ENCODE measurements at regions not wholly inside any gene's neighbourhood (a gene's known extent, or its start where the extent isn't known, plus 50 kb on each side); places are given as distances from the start of the nearest gene placed in this dataset.

DNA sequence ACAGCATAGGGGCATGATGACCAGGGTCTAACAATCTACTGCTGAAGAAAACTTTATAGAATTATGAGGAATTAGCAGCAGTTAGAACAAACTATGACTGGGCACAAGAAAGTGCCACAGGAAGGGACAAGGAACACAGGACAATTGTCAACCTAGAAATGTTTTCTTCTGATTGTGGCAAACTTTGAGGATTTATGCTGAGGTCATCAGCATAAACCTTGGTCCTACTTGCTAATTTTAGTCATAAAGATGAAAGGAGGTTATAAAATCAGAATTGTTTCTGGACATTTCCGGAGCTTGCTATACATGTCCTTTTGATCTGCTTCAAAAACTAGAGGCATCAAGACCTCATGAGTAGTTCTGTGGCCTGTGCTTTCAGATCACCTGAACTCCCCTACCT lies 446.6 kb upstream of the THBS1 start:
- intact Hi-C loops (cut with DNase I) = no loop called here
- DNase-seq (ENCODE audit: low spot score) = no peak

- DNase-seq (ENCODE audit: low spot score) = no peak
- intact Hi-C loops (cut with DNase I) = no loop called here
These were observed 444.9 kb upstream of the THBS1 start for GRCh38 chr15:39135989-39136388.

DNA sequence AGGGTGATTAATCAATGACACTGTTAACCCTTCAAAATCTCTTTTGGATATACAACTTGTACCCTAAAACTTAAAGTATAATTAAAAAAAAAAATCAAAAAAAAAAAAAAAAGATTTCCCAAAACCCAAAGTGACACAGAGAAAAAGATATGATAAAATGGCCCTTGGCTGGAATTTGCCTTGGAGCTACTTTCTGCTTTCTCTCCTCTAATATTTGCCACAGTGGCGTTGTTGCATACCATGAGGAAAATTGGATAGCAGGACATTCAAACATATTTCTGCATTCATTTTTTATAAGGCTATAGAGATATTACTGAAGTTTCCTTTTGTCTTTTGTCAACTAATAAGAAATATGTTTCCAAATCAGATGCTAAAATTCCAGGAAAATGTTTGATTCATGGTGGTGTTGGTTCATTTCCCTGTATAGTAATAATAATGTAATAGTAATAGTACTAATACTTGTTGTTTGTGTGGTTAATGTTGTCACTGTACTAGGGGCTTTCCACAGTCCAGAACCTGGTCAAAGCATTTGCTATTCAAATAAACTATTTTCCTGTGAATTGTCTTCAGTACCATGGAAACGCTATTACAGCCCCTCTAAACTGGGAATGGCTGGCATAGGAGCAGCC lies 441.3 kb upstream of the THBS1 start:
- intact Hi-C loops (cut with DNase I) = no loop called here
- DNase-seq (ENCODE audit: low spot score) = no peak

DNA sequence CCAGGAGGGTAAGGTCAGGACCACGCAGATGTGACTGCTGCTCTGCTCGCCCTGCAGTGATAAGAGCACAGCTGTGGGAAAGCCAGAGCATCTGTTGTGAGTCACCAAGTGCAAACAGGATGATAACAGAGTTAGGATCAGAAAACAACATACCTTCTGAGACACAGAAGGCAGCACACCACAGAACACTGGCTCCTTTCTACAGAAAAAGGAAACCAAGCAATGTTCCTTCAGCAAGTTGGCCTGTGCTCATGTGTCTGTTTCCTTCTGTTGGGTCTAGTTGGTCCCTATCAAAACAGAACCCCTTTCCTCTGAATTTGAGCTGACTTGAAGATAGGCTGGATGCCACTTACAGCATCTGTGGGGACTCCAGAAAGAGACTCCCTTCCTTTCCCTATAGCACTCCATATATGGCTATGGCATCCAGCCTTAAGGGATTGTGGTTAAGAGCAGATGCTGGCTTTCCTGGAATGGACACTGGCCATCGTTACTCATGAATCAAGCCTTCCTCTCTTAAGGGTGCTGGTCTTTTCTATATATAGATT lies 440.7 kb upstream of the THBS1 start:
- no peak for DNase-seq (ENCODE audit: low spot score)
- intact Hi-C loops (cut with DNase I) = no loop called here

GRCh38 chr15:39142500-39142899 lies 438.4 kb upstream of the THBS1 start:
- DNase-seq (ENCODE audit: low spot score) = no peak

DNA sequence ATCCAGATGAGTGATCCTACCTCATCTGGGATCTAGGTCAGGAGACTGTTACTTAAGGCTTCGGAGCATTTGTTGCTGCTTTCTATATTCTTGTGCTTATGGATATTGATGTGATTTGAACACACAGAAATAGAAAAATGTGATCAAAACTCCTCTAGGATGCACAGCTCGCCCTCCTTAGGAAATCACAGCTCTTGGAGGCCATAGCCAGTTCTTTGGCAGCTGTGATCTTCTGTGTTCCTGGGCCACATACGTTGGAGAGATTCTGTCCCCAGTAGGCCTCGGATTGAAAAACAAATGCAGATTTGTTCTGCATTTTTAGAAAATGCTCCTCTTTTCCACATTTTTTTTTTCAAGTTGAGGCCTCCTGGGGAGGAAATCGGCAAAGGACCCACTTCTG lies 437.4 kb upstream of the THBS1 start:
- intact Hi-C loops (cut with DNase I) = no loop called here
- DNase-seq (ENCODE audit: low spot score) = no peak

More at GRCh38 chr15:39142500-39142899, 438.4 kb upstream of the THBS1 start:
- intact Hi-C loops (cut with DNase I) = no loop called here

GRCh38 chr15:39144051-39144450 lies 436.8 kb upstream of the THBS1 start:
- DNase-seq (ENCODE audit: low spot score) = no peak
- intact Hi-C loops (cut with DNase I) = no loop called here

GRCh38 chr15:39144613-39145499 lies 436.0 kb upstream of the THBS1 start:
- intact Hi-C loops (cut with DNase I) = no loop called here
- DNase-seq (ENCODE audit: low spot score) = no peak

DNA sequence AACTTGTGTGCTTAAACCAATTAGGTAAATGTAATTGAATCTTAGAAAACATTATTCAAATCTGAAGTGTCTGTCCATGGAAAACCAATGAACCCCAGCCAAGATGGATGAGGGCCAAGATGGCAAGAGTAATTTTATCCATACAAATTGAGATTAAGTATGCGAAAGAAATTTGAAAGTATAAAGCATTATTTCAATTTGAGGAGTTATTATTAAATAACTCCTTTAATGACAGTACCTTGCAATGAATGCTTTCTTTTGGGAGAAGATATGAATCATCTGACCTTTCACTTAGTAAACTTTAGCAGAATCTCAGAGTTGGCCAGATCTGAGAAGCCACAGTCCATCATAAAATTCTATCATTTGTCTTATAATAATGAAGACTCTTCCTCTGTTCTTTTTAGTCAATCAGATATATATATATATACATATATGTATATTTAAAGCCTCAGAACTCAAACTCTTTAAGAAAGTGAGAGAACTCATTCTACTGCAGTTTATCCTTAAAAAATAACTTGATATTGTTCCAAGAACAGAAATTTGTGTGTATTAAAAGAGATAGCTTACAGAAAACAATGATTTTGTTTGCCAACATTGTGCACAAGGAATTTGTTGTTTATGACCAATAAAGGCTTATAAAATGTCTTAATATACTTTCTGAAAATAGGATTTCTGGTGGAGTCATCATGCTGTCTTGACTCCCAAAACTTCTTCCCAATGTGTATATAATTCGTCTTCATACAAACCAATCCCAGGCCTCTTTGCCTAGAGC lies 434.8 kb upstream of the THBS1 start:
- intact Hi-C loops (cut with DNase I) = no loop called here
- no peak for DNase-seq (ENCODE audit: low spot score)

DNA sequence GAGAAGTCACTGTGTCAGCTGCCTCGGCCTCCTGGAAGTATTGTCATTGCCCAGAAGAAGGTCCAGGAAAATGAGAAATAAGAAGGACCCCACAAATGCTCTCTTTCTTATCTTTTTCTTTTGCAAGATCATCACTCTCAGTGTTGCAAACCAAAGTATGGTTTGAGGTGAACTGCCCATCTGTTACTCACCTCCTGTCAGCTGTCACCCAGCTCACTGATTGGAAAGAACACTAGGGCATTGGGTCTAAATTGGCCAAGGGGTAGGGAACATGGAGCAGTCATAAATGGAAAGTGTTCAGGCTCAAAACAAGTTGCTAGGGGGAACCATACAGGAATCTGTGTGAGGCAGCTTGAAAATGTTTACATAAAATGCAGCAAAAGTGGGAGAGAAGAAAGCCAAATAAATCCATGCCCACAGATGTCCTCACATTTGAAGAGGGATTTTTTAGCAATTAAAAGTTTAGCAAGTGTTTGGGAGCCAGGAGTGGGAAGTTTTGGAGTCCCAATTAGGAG lies 431.2 kb upstream of the THBS1 start:
- intact Hi-C loops (cut with DNase I) = no loop called here

DNA sequence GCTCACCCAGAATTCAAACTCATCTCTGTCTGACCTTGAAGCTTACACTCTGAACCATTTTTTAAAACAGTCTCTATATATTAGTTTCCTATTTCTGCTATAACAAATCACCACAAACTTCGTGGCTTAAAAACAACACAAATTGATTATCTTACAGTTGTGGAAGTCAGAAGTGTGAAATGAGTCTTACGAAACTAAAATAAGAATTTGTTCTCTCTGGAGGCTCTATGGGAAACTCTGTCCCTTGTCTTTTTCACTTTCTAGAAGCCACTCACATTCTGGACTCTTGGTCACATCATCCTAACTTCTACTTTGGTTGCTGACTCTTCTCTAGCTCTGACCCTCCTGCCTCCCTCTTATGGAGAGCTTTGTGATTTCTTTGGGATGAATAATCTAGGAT lies 429.3 kb upstream of the THBS1 start:
- DNase-seq (ENCODE audit: low spot score) = no peak
- intact Hi-C loops (cut with DNase I) = no loop called here

More for the DNA sequence above, 431.2 kb upstream of the THBS1 start:
- DNase-seq (ENCODE audit: low spot score) = no peak

- intact Hi-C loops (cut with DNase I) = no loop called here
- no peak for DNase-seq (ENCODE audit: low spot score)
These were observed 427.7 kb upstream of the THBS1 start for GRCh38 chr15:39153058-39153714.

- DNase-seq (ENCODE audit: low spot score) = no peak
- intact Hi-C loops (cut with DNase I) = no loop called here
These were observed 427.2 kb upstream of the THBS1 start for GRCh38 chr15:39153716-39154115.

GRCh38 chr15:39154227-39154638 lies 426.6 kb upstream of the THBS1 start:
- no peak for DNase-seq (ENCODE audit: low spot score)
- intact Hi-C loops (cut with DNase I) = no loop called here

GRCh38 chr15:39154776-39155175 lies 426.1 kb upstream of the THBS1 start:
- DNase-seq (ENCODE audit: low spot score) = no peak
- intact Hi-C loops (cut with DNase I) = no loop called here

GRCh38 chr15:39156166-39156565 lies 424.7 kb upstream of the THBS1 start:
- DNase-seq (ENCODE audit: low spot score) = no peak
- intact Hi-C loops (cut with DNase I) = no loop called here

DNA sequence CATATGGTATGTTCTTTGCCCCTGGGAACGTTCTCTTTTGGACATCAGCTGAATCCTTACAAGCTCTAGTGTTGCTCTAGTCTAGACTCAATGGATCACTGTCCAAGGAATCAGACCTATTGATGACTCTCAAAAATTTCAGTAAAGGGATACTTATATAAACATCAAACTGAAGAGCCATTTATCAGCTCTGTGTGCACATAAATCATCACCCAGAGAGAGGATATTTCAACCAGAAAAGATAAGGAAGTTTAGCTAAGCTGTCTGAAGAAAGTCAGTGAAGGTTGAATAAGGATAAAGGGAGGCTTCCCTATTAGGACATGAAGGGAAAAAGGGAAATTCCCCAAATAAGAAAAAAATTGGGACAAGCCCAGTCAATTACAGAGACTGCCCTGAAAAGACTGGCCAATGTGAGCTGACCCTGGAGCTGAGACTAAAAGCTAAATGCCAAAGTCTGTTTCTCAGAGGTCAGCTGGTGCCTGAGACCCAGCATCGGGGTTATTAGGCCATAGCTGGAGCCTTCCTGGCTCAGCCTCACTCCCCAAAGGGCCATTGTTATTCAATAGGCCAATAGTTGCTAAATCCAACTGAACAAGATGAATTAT lies 424.1 kb upstream of the THBS1 start:
- DNase-seq (ENCODE audit: low spot score) = no peak
- intact Hi-C loops (cut with DNase I) = no loop called here

- DNase-seq (ENCODE audit: low spot score) = no peak
- intact Hi-C loops (cut with DNase I) = no loop called here
These were observed 423.0 kb upstream of the THBS1 start for GRCh38 chr15:39157882-39158281.

DNA sequence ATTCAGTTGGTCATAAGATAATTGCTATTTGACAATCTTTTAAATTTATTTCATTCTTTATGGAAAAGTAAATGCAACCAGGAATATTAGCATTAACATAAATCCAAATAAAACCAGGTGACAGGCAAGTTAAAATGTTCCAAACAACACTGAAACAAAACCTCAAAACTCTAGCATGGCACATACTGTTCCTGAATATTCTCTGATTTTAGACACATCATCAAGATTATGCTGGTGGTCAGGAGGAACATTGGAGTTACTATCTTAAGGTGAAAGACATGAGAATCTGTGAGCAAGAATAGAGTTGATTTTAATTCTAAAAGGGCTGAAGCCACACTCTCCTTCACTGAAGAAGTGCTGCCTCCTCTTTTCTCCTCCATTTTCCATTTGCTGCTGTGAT lies 421.0 kb upstream of the THBS1 start:
- DNase-seq (ENCODE audit: low spot score) = no peak
- intact Hi-C loops (cut with DNase I) = loop anchor here in 1 of 2 donors (5.0 kb wide), 1 partner anchor 343 kb away; no protein-coding TSS in a partner anchor
